D721Med (cell line): ENCODE measurements at regions not wholly inside any gene's neighbourhood (a gene's known extent, or its start where the extent isn't known, plus 50 kb on each side); places are given as distances from the start of the nearest gene placed in this dataset.

Experiments
- DNase-seq: peaks from one replicate; pipeline ENCODE4 v3.0.0; 2011; ENCODE audit warnings: low spot score; ENCODE audit not compliant: insufficient read length
- FAIRE-seq: peaks from 2 replicates; lab custom pipeline; 2011; peaks lifted over from hg19 to GRCh38; lab: Jason Lieb, UNC
- TF ChIP-seq, protein P1 (sequence below): IDR thresholded peaks from 2 replicates; pipeline ENCODE4 v1.5.1; 2012; ENCODE audit warnings: mild to moderate bottlenecking, control low read depth; ENCODE audit not compliant: insufficient read depth; ENCODE audit errors: missing control alignments

DNA sequence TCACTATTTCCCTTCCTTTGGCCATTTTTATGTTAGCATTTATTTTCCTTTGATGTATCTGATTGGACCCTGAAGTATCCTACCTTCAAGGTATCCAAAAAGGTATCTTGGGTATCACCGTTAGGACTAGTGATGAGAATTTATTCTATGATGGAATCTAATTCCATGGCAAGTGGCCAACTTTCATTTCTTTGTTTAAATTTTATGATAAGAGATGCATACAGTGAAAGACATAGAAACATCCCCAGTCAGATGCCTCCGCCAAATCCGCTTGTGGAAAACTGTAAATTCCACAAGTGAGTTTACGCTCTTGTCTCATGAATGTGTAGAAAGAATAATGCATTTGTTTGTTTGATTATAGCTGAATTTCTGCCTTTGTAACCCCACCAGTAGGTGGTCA lies 153.7 kb upstream of the NR2F2 start:
- no peak for DNase-seq
- TF ChIP-seq, protein P1, sequence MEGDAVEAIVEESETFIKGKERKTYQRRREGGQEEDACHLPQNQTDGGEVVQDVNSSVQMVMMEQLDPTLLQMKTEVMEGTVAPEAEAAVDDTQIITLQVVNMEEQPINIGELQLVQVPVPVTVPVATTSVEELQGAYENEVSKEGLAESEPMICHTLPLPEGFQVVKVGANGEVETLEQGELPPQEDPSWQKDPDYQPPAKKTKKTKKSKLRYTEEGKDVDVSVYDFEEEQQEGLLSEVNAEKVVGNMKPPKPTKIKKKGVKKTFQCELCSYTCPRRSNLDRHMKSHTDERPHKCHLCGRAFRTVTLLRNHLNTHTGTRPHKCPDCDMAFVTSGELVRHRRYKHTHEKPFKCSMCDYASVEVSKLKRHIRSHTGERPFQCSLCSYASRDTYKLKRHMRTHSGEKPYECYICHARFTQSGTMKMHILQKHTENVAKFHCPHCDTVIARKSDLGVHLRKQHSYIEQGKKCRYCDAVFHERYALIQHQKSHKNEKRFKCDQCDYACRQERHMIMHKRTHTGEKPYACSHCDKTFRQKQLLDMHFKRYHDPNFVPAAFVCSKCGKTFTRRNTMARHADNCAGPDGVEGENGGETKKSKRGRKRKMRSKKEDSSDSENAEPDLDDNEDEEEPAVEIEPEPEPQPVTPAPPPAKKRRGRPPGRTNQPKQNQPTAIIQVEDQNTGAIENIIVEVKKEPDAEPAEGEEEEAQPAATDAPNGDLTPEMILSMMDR: no peak
- FAIRE-seq: no peak

DNA sequence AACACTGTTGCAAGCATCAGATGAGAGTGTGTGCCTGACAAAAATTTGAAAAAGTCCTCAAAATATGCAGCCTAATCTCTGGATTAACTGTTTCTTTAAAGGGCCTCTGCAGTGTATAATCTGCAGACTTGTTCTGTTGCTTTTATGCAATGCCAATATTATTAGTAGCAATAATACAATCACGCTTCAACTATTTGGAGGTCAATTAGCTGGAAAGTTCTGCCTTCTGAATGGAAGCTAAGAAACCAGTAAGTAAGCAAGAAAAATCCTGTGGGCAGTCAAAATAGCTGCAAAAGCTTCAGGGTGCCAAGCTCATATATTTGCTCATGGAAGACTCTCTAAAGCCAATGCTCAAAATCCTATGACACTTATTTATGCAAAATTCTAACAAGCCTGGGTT lies 153.2 kb upstream of the NR2F2 start:
- TF ChIP-seq, protein P1: no peak
- FAIRE-seq: no peak
- no peak for DNase-seq

DNA sequence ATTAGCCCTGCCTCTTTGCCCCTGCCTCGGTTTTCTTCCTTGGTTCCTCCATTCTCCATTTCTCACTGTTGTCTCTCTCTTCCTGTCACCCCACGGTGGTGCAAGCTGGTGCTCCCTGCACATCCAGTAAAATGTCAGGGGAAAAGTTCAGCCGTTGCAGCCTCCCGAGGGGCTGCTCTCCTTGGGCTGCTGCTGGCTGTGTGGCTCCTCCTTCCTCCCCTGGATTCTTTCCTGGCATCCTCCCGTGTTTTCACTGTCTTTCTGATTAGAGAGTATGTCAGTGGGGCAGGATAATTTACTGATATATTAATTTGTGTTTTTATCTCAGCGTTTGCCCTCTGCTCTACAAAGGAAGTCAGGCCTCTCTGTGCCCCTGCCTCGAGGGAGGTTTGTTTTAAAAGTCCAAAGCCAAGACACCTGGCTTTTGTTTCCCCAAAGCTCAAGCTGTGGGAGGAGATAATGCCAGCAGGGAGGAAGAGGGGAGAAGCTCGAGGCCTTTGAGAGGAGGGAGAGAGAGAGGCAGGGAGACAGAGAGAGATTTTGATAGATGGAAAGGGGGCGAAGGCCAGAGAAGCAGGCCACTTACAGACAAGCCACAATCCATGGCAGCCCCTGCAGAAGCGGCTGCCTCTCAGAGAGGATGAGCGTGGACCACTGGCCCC lies 150.3 kb upstream of the NR2F2 start:
- no peak for DNase-seq
- TF ChIP-seq, protein P1: no peak
- no peak for FAIRE-seq

DNA sequence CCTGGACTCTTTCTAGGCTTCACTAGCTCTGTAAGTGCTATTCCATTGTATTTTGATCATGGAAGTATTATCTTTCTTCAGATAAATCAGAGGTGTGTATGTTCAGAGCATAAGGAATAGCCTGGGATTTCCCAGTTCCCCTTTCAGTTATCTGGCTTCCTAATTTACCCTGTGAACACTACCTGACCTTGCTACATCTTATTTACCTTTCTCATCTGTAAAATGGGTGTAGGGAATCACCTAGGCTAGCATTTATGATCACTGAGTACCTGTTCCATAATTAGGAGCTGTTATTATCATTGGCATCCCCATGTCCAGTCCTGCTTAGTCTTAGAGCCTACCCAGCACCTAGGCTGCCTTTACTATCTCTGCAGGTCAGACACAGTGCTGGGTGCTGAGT lies 149.3 kb upstream of the NR2F2 start:
- FAIRE-seq (no peak), DNase-seq (no peak)
- TF ChIP-seq, protein P1: no peak

DNA sequence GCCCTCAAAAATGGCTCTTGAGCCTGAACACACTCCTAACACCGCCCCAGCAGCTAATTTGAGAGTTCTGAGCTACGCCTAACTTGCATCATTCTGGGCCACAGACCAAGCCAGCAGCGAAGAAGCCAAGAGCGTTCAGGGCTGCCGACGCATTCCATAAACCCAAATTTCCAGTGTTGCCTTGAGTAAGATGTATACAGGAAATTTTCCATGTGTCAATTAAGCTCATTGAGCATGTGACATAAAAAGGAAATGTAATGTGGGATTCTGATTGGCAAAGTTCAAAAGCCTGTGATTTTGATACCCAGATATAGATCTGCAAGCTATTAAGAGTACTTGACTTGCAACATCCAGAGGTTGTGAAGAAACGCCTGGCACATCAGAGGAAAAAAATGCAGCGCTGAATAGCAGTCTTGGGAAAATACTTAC lies 148.6 kb upstream of the NR2F2 start:
- no peak for DNase-seq
- FAIRE-seq: no peak
- TF ChIP-seq, protein P1: no peak

DNA sequence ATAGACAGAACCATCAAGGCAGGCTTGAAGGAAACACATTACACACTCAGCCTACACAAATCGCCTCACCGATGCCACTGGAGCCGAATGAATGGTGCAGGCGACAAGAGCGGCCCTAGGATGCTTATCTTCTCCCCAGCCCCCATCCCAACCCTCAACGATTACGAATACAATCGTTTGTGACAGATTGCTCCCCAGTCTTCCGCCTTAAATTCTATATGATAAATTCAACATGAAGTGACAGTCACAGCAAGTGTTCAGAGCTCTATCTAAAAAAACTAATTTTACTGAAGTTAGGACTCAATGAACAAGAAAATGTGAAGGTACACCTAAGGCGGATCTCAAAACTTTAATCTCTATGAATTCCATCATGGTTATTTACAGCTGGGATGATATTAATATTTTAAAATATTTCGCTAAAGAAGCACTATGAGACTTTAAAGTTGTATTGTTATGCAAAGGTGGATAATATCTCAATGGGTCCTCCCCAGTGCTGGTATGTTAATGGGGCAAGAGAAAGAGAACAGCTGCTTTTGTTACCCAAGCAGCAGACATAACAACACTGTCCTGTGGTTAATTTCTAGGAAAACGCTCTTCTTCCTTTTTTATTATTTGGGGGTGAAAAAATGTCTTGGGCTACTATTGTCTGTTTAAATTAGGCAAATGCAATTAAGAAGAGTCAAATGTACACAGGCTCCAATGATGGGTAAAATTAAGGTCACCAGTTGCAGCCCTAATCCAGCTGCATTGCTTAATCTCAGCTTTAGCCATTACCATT lies 147.6 kb upstream of the NR2F2 start:
- TF ChIP-seq, protein P1: no peak
- DNase-seq (no peak), FAIRE-seq (no peak)

DNA sequence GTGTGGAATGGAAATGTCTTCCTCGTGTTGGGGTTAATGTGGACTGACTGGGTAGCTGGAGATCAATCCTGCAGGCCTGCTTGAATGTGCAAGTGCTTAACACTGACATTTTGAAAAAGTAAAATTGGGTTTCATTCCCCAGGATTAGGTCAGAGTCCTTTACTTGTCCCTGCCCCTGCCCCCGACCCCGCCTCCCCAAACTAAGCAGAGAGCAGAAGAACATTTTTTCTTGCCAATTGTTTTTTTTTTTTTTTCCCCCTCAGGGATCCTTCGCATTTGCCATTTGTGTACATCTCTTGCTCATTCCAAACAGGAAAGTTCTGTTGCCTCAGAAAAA lies 147.0 kb upstream of the NR2F2 start:
- DNase-seq: no peak
- FAIRE-seq: no peak
- TF ChIP-seq, protein P1: no peak
